Fibroblast of the conjunctiva (primary cell): ENCODE measurements at regions not wholly inside any gene's neighbourhood (a gene's known extent, or its start where the extent isn't known, plus 50 kb on each side); places are given as distances from the start of the nearest gene placed in this dataset.
"Not testable (repeated sequence)": the region's sequence is repeated elsewhere in the genome, so short reads cannot be mapped to it uniquely, and the experiment has no call there.

Source experiments
- DNase-seq: peaks from one replicate; pipeline ENCODE4 v3.0.0-alpha.2; 2010; ENCODE audit warnings: low read depth

- no peak for DNase-seq
These were observed 456.5 kb downstream of the METTL4 start for GRCh38 chr18:2114765-2115164.

GRCh38 chr18:2121224-2121623 is 450.1 kb downstream of the METTL4 start:
- DNase-seq, result no peak

- no peak for DNase-seq
These were observed 448.2 kb downstream of the METTL4 start for GRCh38 chr18:2123077-2123476.

GRCh38 chr18:2134364-2134763 is 436.9 kb downstream of the METTL4 start:
- DNase-seq, result no peak

- DNase-seq, result no peak
These were observed 436.0 kb downstream of the METTL4 start for GRCh38 chr18:2135309-2135708.

GRCh38 chr18:2138552-2138951 is 432.8 kb downstream of the METTL4 start:
- no peak for DNase-seq

- no peak for DNase-seq
These were observed 431.6 kb downstream of the METTL4 start for GRCh38 chr18:2139691-2140090.

- DNase-seq, result no peak
These were observed 427.7 kb downstream of the METTL4 start for GRCh38 chr18:2143636-2144035.

GRCh38 chr18:2144811-2145210 is 426.5 kb downstream of the METTL4 start:
- no peak for DNase-seq

- DNase-seq, result no peak
These were observed 425.2 kb downstream of the METTL4 start for GRCh38 chr18:2146092-2146491.

GRCh38 chr18:2146754-2147153 is 424.6 kb downstream of the METTL4 start:
- no peak for DNase-seq

- peak; percentile 13 for DNase-seq
These were observed 423.7 kb downstream of the METTL4 start for GRCh38 chr18:2147476-2148230.

- DNase-seq, result peak; percentile 10
These were observed 422.5 kb downstream of the METTL4 start for GRCh38 chr18:2148823-2149222.

- DNase-seq, result peak; percentile 18
These were observed 420.7 kb downstream of the METTL4 start for GRCh38 chr18:2150566-2150965.

- DNase-seq, result no peak
These were observed 417.0 kb downstream of the METTL4 start for GRCh38 chr18:2154278-2154677.

GRCh38 chr18:2164644-2165550 is 406.4 kb downstream of the METTL4 start:
- DNase-seq, result no peak

- not testable (repeated sequence) for DNase-seq
These were observed 404.4 kb downstream of the METTL4 start for GRCh38 chr18:2166876-2167275.

- DNase-seq, result no peak
These were observed 403.3 kb downstream of the METTL4 start for GRCh38 chr18:2168022-2168421.

- no peak for DNase-seq
These were observed 401.6 kb downstream of the METTL4 start for GRCh38 chr18:2169656-2170055.

- DNase-seq, result no peak
These were observed 399.3 kb downstream of the METTL4 start for GRCh38 chr18:2171840-2172625.

- no peak for DNase-seq
These were observed 398.4 kb downstream of the METTL4 start for GRCh38 chr18:2172881-2173280.

- peak; percentile 76 for DNase-seq
These were observed 397.8 kb downstream of the METTL4 start for GRCh38 chr18:2173486-2173885.
